Heart left ventricle (tissue), 13 donors: ENCODE measurements at regions not wholly inside any gene's neighbourhood (a gene's known extent, or its start where the extent isn't known, plus 50 kb on each side); places are given as distances from the start of the nearest gene placed in this dataset.

Source experiments
- POLR2A ChIP-seq, 2 donors: fragments of 450-650 bp; IDR thresholded peaks; one replicate each; pipeline ENCODE4 v1.6.1; 2017; ENCODE audit warnings: antibody characterized with exemption in 2 of 2, mild to moderate bottlenecking in 2 of 2, moderate library complexity in 2 of 2
- TF ChIP-seq, protein P1 (sequence below), 12 donors: fragments of 200-600 bp; sonication (generic) in 4 of 12; IDR thresholded peaks; one replicate each; pipeline versions ENCODE4 v1.5.0 to v1.8.0; 2018 to 2022; ENCODE audit warnings: antibody characterized with exemption in 12 of 12, mild to moderate bottlenecking in 5 of 12
- donor health status: ischemic (EF 13 %, LVEDD 7.1; RV severe dilation, severe dysfunction).
- donor health status: DM: no; HTN: yes; CAD: no.
- donor health status: DM: no; HTN: no; CAD: no.
- donor health status: ischemic (EF 25% LVEDD 6.9; RV normal size, moderate dysfunction).
- donor health status: ischemic (EF 25% LVEDD 5.7; RV mildly dilated, moderate dysfunction).
- donor health status: ischemic (EF 35%, LVEDD 5.7; RV mildly dilated, moderate dysfunction).
- donor health status: nonischemic (EF 11% LVEDD 7.7; RV severe dilation, severe dysfunction).
- donor health status: DM: yes; HTN: yes; CAD: no.
- donor health status: PGD.
- donor health status: ischemic (EF 29% LVEDD 5.4; RV normal size, mild dysfunction).
- donor health status: nonischemic (EF 23%, LVEDD 6.1; RV moderate dilation, normal function).

DNA sequence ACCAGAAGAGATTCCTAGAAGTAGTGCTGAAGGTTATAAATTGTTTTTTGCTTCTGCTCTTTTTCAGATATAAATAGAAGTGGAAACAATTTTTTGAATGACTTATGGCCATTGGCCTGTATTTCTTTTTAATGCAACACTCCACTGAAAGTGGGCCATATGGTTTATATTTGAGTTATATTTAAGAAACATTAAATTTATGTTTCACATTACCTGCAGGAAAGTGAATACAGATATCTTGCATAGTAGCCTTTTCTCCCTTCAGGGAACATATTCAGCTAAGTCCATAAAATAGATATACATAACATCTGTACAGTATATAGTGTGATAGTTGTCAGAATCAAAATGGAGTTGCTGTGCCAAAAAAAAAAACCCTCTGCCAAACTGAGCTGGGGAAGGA, 53.1 kb upstream of the EFEMP1 start:
- no peak for TF ChIP-seq POLR2A (IDR thresholded peaks at IDR 0.05)
- TF ChIP-seq, protein P1, sequence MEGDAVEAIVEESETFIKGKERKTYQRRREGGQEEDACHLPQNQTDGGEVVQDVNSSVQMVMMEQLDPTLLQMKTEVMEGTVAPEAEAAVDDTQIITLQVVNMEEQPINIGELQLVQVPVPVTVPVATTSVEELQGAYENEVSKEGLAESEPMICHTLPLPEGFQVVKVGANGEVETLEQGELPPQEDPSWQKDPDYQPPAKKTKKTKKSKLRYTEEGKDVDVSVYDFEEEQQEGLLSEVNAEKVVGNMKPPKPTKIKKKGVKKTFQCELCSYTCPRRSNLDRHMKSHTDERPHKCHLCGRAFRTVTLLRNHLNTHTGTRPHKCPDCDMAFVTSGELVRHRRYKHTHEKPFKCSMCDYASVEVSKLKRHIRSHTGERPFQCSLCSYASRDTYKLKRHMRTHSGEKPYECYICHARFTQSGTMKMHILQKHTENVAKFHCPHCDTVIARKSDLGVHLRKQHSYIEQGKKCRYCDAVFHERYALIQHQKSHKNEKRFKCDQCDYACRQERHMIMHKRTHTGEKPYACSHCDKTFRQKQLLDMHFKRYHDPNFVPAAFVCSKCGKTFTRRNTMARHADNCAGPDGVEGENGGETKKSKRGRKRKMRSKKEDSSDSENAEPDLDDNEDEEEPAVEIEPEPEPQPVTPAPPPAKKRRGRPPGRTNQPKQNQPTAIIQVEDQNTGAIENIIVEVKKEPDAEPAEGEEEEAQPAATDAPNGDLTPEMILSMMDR (IDR thresholded peaks at IDR 0.05): no peak
